Cardiac muscle cell (in vitro differentiated cells and primary cell): ENCODE measurements at regions not wholly inside any gene's neighbourhood (a gene's known extent, or its start where the extent isn't known, plus 50 kb on each side); places are given as distances from the start of the nearest gene placed in this dataset.

ENCODE experiments used
- DNase-seq, 2 donors: peaks; one replicate each; pipeline versions ENCODE4 v3.0.0 to v3.0.0-alpha.2; 2010 to 2017; ENCODE audit warnings: low read depth in 1 of 2, low spot score in 1 of 2
- H3K27ac ChIP-seq: fragments of 200-600 bp; sonication (generic); 2 replicates; pipeline ENCODE4 v1.5.1; 2016
- H3K27me3 ChIP-seq: fragments of 200-600 bp; sonication (generic); 2 replicates; pipeline ENCODE4 v1.6.0; 2016; ENCODE audit warnings: control low read depth
- H3K36me3 ChIP-seq: fragments of 200-600 bp; sonication (generic); 2 replicates; pipeline ENCODE4 v1.5.1; 2016; ENCODE audit warnings: control low read depth
- H3K4me1 ChIP-seq: fragments of 200-600 bp; sonication (generic); 2 replicates; pipeline ENCODE4 v1.8.1; 2017; ENCODE audit warnings: low read depth, mild to moderate bottlenecking, mixed run types
- H3K4me3 ChIP-seq: fragments of 200-600 bp; sonication (generic); 2 replicates; pipeline ENCODE4 v1.5.1; 2016; ENCODE audit warnings: mild to moderate bottlenecking
- H3K9me3 ChIP-seq: fragments of 200-600 bp; sonication (generic); 2 replicates; pipeline ENCODE4 v1.5.1; 2017; ENCODE audit warnings: low read depth, mild to moderate bottlenecking, control low read depth
- TF ChIP-seq, protein P1 (sequence below): IDR thresholded peaks from 2 replicates; pipeline ENCODE4 v1.5.1; 2012; ENCODE audit warnings: low read depth, mild to moderate bottlenecking, low read length

DNA sequence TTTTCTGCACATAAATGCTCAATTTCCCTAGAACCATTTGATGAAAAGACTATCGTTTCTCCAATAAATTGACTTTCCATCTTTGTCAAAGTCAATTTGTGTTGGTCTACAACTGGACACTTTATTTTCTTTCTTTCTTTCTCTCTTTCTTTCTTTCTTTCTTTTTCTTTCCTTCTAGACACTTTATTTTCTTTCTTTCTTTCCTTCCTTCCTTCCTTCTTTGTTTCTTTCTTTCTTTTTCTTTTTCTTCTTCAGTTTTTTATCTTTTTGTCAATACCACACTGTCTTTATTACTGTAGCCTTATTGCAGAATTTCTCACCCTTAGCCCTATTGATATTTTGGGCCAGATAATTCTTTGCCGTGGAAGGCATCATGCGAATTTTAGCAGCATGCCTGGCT, 73.5 kb downstream of the FASLG start:
- Histone ChIP-seq H3K27me3 (no peaks in the 10 kb centered on the region), H3K4me3 (no peak overlapping the region), H3K27ac (no peak overlapping the region), H3K9me3 (no peaks in the 10 kb centered on the region), H3K4me1 (no peaks in the 10 kb centered on the region), H3K36me3 (no peaks in the 10 kb centered on the region)
- TF ChIP-seq, protein P1, sequence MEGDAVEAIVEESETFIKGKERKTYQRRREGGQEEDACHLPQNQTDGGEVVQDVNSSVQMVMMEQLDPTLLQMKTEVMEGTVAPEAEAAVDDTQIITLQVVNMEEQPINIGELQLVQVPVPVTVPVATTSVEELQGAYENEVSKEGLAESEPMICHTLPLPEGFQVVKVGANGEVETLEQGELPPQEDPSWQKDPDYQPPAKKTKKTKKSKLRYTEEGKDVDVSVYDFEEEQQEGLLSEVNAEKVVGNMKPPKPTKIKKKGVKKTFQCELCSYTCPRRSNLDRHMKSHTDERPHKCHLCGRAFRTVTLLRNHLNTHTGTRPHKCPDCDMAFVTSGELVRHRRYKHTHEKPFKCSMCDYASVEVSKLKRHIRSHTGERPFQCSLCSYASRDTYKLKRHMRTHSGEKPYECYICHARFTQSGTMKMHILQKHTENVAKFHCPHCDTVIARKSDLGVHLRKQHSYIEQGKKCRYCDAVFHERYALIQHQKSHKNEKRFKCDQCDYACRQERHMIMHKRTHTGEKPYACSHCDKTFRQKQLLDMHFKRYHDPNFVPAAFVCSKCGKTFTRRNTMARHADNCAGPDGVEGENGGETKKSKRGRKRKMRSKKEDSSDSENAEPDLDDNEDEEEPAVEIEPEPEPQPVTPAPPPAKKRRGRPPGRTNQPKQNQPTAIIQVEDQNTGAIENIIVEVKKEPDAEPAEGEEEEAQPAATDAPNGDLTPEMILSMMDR: no peak
- no peak for DNase-seq

DNA sequence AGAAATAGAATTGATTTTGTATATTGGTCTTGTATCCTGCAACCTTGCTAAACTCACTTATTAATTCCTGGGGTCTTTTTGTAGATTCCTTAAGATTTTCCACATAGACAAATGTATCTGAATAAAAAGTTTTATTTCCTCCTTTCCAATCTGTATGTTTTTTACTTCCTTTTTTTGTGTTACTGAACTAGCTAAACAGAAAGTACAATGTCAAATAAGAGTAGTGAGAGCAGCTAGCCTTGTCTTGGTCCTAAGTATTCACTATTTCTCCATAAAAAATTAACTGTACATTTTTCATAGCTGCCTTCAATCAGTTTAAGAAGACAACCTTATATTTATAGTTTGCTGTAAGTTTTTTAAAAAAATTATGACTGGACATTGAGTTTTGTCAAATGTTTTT, 74.9 kb downstream of the FASLG start:
- no peak for DNase-seq
- TF ChIP-seq, protein P1: no peak
- Histone ChIP-seq H3K36me3 (no peaks in the 10 kb centered on the region), H3K27ac (no peak overlapping the region), H3K27me3 (peaks cover 4% of the 10 kb centered on the region), H3K4me3 (no peak overlapping the region), H3K9me3 (no peaks in the 10 kb centered on the region), H3K4me1 (no peaks in the 10 kb centered on the region)

DNA sequence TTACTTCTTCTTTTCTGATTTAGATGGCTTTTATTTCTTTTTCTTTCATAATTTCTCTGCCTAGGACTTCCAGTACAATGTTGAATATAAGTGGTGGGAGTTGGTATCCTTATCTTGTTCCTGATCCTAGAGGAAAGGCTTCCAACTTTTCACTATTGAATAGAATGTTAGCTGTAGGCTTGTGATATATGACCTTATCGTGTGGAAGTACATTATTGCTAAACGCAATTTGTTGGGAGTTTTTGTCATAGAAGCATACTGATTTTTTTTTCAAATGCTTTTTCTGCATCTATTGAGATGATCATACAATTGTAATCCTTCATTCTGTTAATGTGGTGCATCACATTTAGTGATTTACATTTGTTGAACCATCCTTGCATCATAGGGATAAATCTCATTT, 79.5 kb downstream of the FASLG start:
- H3K9me3 ChIP-seq: no peaks in the 10 kb centered on the region
- TF ChIP-seq, protein P1: no peak
- H3K4me1 ChIP-seq: no peaks in the 10 kb centered on the region
- H3K36me3 ChIP-seq: no peaks in the 10 kb centered on the region
- no peak for DNase-seq
- H3K4me3 ChIP-seq: no peak overlapping the region
- no peak overlapping the region for H3K27ac ChIP-seq
- H3K27me3 ChIP-seq: peaks cover 5% of the 10 kb centered on the region

DNA sequence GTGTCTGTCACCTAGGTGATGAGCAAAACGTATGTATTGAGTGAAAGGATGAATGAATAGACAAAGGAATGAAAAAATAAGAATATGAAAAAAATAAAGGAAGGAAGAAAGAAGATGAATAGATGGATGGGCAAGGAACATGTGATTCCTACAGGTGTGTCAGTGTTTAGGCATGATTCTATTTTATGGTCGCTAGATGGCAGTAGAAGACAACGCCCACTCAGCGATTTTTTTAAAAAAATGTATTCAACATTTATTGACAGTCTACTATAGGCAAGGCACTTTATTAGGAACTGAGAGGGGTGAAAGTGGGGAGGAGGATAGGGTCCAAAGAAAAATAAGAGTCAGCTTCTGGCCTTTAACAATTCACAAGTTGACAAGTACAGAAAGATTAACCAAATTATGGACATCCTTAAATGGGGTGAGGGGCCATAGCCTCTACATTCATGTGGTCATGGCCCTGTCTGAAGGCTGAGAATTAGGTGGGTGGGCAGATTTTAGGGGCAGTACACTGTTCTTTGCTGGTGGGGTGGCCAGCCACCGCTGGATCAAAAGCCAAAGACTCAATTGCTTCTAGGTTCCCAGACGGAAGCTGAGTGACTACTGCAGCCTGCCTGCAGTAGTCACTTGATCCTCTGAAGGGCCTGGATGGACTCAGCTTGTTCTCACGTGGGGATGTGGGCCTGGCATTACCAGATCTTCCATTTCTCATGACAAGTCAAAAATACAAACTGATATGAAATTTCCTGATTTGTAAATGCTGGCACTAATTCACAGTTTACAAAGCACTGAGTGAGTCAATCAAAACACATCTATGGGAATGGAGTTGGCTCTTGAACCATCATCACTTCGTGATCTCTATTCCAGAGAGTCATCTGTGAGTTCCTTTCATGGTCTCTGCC, 83.9 kb downstream of the FASLG start:
- Histone ChIP-seq H3K36me3 (no peaks in the 10 kb centered on the region), H3K9me3 (no peaks in the 10 kb centered on the region), H3K27ac (no peak overlapping the region), H3K4me3 (no peak overlapping the region), H3K27me3 (peaks cover 5% of the 10 kb centered on the region), H3K4me1 (no peaks in the 10 kb centered on the region)
- TF ChIP-seq, protein P1: peak; percentile 67
- DNase-seq: peak; percentile 46 to 58

DNA sequence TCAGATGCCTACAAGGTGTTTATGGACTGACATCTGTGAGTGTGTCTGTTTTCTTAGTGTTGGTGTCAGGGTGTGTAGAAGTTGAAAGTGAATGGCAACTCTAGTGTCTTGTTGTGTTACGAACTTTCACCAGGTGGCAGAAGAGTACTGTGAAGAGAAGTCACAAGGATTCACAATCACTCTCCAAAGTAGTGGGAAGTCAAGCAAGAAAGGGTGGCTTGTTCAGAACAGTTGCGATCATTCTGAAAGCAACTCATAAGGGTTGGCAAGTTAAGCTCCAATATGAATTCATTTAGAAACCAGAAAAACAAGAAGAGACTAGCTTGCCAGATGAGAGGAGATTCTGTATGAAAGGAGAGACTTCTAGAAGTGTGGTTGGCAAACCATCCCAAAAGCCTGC, 86.1 kb downstream of the FASLG start:
- H3K4me1 ChIP-seq: no peaks in the 10 kb centered on the region
- H3K9me3 ChIP-seq: no peaks in the 10 kb centered on the region
- H3K27ac ChIP-seq: no peak overlapping the region
- DNase-seq: peak; percentile 62 to 92
- H3K36me3 ChIP-seq: no peaks in the 10 kb centered on the region
- no peaks in the 10 kb centered on the region for H3K27me3 ChIP-seq
- TF ChIP-seq, protein P1: peak; percentile 73
- no peak overlapping the region for H3K4me3 ChIP-seq
